Cerebellar nuclear complex (tissue), 1 donor: ENCODE measurements at regions not wholly inside any gene's neighbourhood (a gene's known extent, or its start where the extent isn't known, plus 50 kb on each side); places are given as distances from the start of the nearest gene placed in this dataset.
"Not testable (repeated sequence)": the region's sequence is repeated elsewhere in the genome, so short reads cannot be mapped to it uniquely, and the experiment has no call there.

Experiments used
- DNase-seq, 2 experiments: peaks; one replicate each; lab custom pipeline; 2025; lab: John Stamatoyannopoulos, UW

- DNase-seq: no peak
These were observed 173.2 kb upstream of the ZNF804A start for GRCh38 chr2:184425083-184425482.

DNA sequence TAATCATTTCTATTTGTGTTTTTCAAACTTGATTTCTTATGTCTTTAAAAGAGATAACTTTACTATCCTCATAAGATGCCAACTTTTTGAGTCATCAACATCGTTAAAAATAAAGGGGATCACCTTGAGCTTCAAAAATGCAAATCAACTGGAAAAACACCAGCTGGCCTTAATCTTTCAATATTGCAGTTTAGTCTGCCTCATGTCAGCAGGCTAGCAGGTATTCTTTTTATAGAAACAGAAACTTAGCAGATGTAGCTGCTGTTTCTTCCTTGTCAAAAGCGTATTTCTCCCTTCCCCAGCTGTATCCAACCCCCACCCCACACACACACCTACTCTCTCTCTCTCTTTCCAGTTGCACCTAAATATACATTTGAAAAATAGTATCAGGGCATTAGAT lies 154.1 kb upstream of the ZNF804A start:
- no peak for DNase-seq

DNA sequence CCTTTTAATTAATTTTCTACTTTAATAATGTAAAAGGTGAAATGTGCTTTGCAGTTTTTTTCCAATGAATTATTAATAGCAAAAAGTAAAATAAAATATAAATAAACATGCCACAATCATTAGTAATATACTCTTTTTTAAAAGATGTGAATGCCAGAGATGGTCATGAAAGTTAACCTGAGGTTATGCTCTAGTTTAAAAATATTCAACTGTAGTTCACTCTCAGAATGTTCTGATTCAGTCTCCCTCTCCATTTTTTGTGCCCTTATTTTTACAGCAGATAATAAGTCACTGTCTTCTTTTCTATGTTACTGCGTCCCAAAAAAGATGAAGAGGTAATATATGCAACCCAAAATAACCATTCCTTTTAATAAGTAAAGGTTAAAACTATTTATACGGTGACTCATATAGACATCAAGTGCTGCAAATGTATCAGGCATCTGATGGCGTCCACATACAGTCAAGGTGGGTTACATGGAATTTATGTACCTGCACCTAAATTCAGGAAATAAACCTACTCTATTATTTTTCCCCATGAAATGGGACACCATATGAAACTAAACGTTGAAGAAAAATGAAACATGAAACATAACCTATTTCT lies 153.6 kb upstream of the ZNF804A start:
- DNase-seq: no peak

DNA sequence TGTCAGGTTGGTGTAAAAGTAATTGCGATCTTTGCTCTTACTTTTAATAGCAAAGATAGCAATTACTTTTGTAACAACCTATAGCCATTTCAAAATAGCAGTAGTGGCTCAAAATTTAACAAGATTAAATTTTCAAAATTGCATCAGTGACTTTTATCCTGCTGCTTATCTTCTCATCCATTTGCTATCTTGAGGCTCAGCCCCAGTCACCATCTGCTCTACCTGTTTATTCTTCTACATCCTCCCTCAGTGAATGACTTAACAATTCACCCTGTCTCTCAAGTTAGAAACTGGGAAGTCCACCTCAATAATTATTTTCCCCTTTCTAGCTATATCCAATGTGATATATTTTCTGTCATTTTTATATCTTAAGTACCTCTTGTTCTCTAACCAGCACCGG lies 148.6 kb upstream of the ZNF804A start:
- DNase-seq: no peak

DNA sequence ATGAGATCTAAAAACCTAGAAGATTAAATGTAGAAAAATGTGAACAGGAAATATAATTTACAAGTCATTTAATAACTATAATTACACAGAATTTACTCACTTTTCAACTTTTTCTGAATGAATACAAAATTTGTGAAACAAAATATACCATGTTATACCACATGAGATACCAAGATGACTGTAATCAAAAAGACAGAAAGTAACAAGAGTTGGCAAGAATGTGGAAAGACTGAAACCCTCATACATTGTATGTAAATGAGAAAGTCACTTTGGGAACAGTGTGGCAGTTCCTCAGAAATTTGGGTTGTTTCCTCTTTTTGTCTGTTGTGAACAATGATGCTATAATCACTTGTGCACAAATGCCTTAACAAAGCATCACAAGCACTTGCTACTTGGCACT lies 145.4 kb upstream of the ZNF804A start:
- DNase-seq: no peak

DNA sequence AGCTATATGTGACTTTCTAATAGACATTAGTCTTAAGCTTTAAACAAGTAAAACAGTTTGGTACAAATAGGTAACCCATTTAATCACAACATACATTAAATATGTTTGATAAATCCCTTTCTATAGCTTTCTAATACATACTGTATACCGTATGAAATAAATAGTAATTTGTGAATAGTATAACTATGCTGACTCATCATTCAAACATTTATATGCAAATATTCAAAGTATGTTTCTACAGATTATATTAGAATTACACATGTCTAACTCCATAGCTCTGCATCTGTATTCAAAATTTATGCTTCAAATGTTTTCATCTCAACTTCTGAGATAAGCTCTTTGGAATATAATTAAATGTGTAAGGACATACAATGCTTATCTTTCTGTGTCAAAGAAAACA lies 142.7 kb upstream of the ZNF804A start:
- no peak for DNase-seq

DNA sequence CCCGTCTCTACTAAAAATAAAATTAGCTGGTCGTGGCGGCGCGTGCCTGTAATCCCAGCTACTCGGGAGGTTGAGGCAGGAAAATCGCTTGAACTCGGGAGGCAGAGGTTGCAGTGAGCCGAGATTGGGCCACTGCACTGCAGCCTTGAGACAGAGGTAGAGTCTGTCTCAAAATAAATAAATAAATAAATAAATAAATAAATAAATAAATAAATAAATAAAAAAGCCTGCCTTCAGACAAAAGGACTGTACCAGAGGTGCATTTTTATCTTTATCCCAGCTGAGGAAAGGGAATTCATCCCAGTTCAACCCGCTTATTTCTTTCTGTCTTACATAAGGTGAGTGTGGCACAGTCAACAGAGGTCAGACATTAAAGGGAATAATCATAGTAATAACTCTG lies 141.6 kb upstream of the ZNF804A start:
- not testable (repeated sequence) for DNase-seq

DNA sequence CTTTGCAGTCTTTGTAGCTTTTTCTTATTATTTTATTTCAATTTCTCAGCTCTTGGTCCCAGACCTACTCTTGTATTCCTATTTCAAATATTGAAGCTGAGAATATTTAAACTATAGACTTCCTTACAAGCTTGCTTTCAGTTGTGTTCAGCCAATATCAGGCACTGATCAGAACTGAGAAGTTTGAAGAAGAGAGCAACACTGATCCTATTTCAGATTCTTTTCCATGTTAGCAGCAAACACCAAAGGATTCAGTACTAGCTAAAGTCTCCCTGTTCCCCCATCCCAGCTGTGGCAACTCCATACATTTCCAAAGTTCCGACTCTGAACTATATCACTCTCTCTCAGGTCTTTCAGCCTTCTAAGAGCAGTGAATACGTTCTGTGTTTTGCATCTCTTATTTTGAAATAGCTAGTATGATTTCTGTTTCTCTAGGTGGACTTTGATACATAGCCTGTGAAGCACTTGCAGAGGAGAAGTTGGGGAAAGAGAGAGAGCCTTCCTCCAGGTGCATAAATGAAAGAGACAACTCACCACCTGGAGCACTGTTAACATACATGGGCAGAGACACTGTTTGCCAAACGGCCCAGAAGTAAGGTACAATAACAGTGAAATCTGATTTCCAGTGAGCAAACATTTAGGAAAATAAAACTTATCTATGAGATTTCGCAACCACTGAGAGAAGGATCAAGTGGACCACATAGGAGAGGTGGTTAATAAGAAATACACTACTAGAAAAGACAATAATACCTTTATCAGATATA lies 135.0 kb upstream of the ZNF804A start:
- no peak for DNase-seq

DNA sequence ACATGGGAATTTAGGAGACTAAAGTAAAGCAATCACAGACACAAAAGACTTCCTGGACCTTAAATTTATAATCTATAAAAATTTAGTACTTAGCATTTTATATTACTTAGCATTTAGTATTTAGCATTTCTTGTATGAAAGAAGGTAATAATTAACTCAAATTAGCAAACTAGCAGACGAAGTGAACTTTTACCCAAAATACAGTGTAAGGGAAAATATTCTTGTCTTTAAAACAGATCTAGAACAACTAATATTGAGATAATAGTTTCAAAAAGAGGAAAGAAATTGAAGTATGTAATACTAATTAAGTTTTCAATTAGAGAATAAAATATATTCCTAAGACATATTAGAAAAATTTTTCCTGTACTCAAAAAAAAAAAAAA lies 134.5 kb upstream of the ZNF804A start:
- DNase-seq: no peak

GRCh38 chr2:184468826-184469225 lies 129.5 kb upstream of the ZNF804A start:
- DNase-seq: no peak

- no peak for DNase-seq
These were observed 125.8 kb upstream of the ZNF804A start for GRCh38 chr2:184472481-184472880.

GRCh38 chr2:184481865-184482264 lies 116.5 kb upstream of the ZNF804A start:
- no peak for DNase-seq

DNA sequence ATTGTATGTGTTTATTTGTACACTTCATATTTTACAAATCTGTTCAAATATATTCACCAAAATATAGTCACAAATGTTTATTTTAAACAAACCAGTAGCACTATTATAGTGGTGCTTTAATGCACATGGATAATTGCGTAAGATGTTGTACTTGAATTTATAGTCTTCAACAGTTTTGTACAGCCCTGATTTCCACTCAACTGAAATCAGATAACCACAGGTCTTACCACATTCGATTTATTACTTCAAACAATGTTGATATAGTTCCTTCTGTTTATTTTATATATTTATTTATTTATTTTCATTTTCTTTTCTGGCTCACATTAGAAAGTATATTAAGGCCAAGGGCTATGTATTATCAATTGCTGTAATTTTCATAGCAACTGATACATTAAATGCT lies 99.4 kb upstream of the ZNF804A start:
- no peak for DNase-seq

- DNase-seq: no peak
These were observed 94.1 kb upstream of the ZNF804A start for GRCh38 chr2:184504252-184504651.

DNA sequence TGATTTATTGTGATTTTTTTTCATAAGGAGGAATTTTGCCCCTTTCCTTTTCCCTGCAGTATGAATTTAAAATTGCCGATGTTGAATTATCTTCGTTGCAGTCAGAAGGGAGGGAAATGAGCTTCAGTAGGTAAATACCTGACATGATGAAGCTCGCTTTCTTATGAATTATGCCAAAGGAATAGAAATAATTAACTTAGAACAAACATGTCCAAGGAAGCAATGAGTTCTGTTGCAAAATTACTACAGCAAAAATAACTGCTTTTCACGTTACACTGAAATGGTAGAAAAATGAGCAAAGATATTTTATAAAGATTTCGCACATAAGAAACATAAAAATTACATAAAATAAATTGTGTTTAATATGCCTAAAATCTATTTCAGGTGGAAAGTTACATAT lies 91.1 kb upstream of the ZNF804A start:
- no peak for DNase-seq

GRCh38 chr2:184517402-184517801 lies 80.9 kb upstream of the ZNF804A start:
- DNase-seq: no peak

GRCh38 chr2:184520441-184520840 lies 77.9 kb upstream of the ZNF804A start:
- DNase-seq: no peak

DNA sequence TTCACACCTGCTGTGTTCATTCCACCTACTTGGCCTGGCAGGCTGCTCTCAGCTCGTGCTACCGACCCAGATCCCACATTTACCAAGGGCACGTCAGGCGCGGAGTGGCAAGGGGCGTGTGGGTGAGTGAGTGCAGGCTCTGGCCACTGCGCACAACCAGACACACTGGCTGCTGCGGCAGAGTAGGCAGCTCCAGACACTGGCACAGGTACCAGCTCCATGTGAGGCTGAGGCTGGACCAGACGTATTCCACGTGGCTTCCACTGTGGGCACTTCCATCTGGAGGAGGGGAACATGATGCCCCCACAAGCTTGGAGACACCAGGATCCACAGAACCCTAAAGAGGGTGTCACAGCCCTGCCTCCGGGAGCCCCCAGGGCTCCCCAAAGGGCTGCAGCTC lies 74.6 kb upstream of the ZNF804A start:
- no peak for DNase-seq

DNA sequence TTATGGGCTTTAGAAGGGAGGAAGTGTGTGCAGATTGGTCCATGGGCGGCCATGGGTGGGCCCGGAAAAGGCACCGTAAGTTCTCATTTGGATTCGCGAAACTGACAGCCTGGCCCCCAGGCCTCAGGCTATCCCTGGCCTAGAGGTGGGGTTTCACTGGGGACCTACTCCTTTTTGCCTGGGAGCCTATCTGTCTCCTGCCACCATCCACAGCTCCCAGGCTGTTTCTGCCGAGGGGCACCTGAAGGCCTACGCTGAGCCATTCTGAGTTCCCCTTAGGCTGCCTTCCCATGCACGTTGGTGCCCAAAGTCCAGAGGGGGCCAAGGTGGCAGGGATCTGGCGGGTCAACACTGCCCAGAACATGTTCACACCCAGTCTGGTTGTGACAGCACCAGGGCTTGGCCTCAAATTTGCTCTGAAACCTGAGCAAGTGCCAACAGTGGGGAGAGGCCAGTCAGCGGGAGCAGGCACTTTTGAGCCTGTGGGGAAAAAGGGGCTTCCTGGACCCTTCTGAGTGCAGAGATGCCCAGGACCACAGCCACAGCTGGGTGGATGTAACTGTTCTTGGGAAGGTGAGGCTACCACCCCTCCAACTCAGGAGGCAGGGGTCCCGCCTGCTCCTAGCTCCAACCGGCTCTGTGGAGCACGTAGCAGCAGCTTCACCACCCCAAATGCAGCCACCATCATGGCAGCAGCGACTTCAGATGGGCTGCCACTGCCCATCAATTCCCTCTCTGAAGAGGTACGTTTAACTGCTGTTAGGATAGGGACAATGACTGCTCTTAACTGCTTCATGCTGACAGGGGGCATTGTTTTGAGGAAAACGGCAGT lies 73.6 kb upstream of the ZNF804A start:
- no peak for DNase-seq

- DNase-seq: no peak
These were observed 71.3 kb upstream of the ZNF804A start for GRCh38 chr2:184527058-184527457.

DNA sequence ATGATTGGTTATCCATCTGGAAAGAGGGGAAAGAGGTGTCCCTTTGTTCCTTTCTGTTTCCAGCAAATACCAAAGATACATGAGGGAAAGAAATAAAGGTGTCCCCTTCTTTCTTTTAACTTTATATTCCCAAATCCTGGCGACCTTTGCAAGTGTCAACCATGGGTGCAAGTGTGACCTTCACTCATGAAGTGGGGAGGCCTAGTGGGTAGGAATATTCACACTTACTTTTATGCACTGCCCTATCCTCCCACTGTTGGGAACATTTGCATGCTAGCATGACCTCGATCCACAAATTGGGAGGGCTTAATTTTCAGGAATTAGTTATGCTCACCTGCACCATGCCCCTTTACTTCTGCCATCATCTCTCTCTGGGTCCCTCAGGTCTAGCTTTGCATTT lies 70.2 kb upstream of the ZNF804A start:
- no peak for DNase-seq

DNA sequence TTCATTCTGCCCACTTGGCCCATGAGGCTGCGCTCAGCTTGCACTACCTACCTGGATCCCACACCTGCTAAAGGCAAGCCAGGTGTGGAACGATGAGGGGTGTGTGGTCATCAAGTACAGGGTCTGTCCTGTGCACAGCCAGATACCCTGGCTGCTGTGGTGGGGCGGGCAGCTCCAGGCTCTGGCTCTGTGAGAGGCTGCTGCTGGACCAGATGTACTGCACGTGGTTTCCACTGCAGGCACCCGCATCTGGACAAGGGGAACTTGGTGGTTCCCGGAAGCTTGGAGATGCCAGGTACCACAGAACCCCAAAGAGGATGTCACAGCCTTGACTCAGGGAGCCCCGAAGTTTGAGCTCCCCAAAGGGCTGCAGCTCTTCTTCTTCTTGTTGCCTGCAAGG lies 68.1 kb upstream of the ZNF804A start:
- no peak for DNase-seq

- DNase-seq: no peak
These were observed 67.4 kb upstream of the ZNF804A start for GRCh38 chr2:184530959-184531358.
